ENCODE measurements at regions not wholly inside any gene's neighbourhood (a gene's known extent, or its start where the extent isn't known, plus 50 kb on each side); places are given as distances from the start of the nearest gene placed in this dataset.

GRCh38 chr11:94254214-94254613, 50.2 kb upstream of the IZUMO1R start:
- ChIA-PET POLR2A (no interaction called here), CTCF (no interaction called here)
- TF ChIP-seq CTCF (IDR thresholded peaks at IDR 0.05; ENCODE audit: extremely low read depth in 1 of 2, insufficient read depth in 1 of 2, low read depth in 1 of 2, low read length in 2 of 2) (no peak), MAX (IDR thresholded peaks at IDR 0.05; ENCODE audit: insufficient read depth, insufficient read length) (no peak)
- H3K9me3 ChIP-seq (replicated peaks; ENCODE audit: control insufficient read depth, insufficient read depth, low read length): no peaks in the 10 kb centered on the region
- BruUV-seq (replicated peaks): no TSS peak
- no peak overlapping the region for H2AFZ ChIP-seq (ENCODE audit: low read depth, low read length)
- FAIRE-seq (no peak), DNase-seq (ENCODE audit: low read depth, low spot score) (no peak)
- H3K27me3 ChIP-seq (ENCODE audit: control insufficient read depth in 2 of 2, insufficient read depth in 2 of 2, low read length in 2 of 2): no peaks in the 10 kb centered on the region
- no peaks in the 10 kb centered on the region for H3K4me1 ChIP-seq (ENCODE audit: control insufficient read depth, extremely low read depth, insufficient read depth, low read length)
- H3K27ac ChIP-seq (ENCODE audit: insufficient read depth, low read depth, low read length): no peak overlapping the region
- H3K79me2 ChIP-seq (ENCODE audit: control insufficient read depth, insufficient read depth, low read length): no peaks in the 10 kb centered on the region
- H3K4me2 ChIP-seq (ENCODE audit: insufficient read depth, low read length): no peak overlapping the region
- dilution Hi-C loops (cut with MboI; ENCODE audit: extremely low pct_ligation_motif_present, low sequenced_read_pairs): no loop called here
- intact Hi-C loops (cut with micrococcal nuclease): no loop called here
- no peak overlapping the region for H3K9ac ChIP-seq (replicated peaks; ENCODE audit: extremely low read depth, insufficient read depth, low read length)
- H4K20me1 ChIP-seq (replicated peaks; ENCODE audit: control insufficient read depth, extremely low read depth, insufficient read depth, low read length): no peaks in the 10 kb centered on the region
- H3K4me3 ChIP-seq (replicated peaks in 1 of 3; ENCODE audit: insufficient read depth in 1 of 3, low read depth in 1 of 3, low read length in 3 of 3): no peak overlapping the region
- H3K9me1 ChIP-seq (replicated peaks; ENCODE audit: control insufficient read depth, extremely low read depth, insufficient read depth, low read length): no peaks in the 10 kb centered on the region
- H3K36me3 ChIP-seq (ENCODE audit: control insufficient read depth in 2 of 2, extremely low read depth in 1 of 2, insufficient read depth in 2 of 2, low read length in 2 of 2): no peaks in the 10 kb centered on the region

Measured in endothelial cell of umbilical vein (primary cell).